HCT116 (cell line): ENCODE measurements at regions not wholly inside any gene's neighbourhood (a gene's known extent, or its start where the extent isn't known, plus 50 kb on each side); places are given as distances from the start of the nearest gene placed in this dataset.

Experiments
- ATAC-seq: fragments of 200-7000 bp; cut with Tn5 transposase; 2 replicates; pipeline ENCODE4 v1.9.1; 2020; ENCODE audit warnings: mild to moderate bottlenecking, moderate library complexity
- BruUV-seq: library from RNA; stranded (reverse); fragments of 400-500 nt; replicated peaks from 2 replicates; lab custom pipeline; 2021; lab: Mats Ljungman, UMichigan
- CTCF ChIA-PET: fragments of 300-600 bp; sonication (Branson Sonifier 250); formaldehyde crosslinking; loops from one replicate; lab custom pipeline; 2021; ENCODE audit warnings: antibody characterized with exemption; lab: Charles Lee
- POLR2A ChIA-PET: fragments of 300-600, 350-600 bp; sonication (Branson Sonifier 250); formaldehyde crosslinking; loops from one replicate; lab custom pipeline; 2021; ENCODE audit warnings: antibody characterized with exemption; lab: Charles Lee
- RAD21 ChIA-PET, 2 experiments: fragments of 300-600 bp; sonication (Branson Sonifier 250); formaldehyde crosslinking; loops; one replicate each; lab custom pipeline; 2023; ENCODE audit warnings: low total read pairs in 2 of 2; ENCODE audit not compliant: uncharacterized antibody in 2 of 2, unreplicated experiment in 2 of 2, low non-redundant PET in 1 of 2; lab: Charles Lee
- DNase-seq: peaks from one replicate; pipeline ENCODE4 v3.0.0-alpha.2; 2010; ENCODE audit warnings: low read depth, low spot score
- H2AFZ ChIP-seq: fragments of 200-600 bp; shearing (Covaris generic), sonication (generic); 2 replicates; pipeline ENCODE4 v1.6.1; 2017; ENCODE audit warnings: low read depth, mixed run types, mixed read lengths, antibody characterized with exemption, low read length; ENCODE audit not compliant: poor library complexity, severe bottlenecking
- H3K27ac ChIP-seq: 2 replicates; pipeline ENCODE4 v1.5.1; 2012; ENCODE audit warnings: low read depth, low read length
- H3K27me3 ChIP-seq: fragments of 200-600 bp; sonication (generic); 2 replicates; pipeline ENCODE4 v1.6.1; 2016; ENCODE audit warnings: mixed run types, low read length, mixed read lengths; ENCODE audit not compliant: insufficient read depth
- H3K36me3 ChIP-seq, 2 experiments: fragments of 200-500 bp in 1 of 2; fragments of 200-600 bp in 1 of 2; sonication (Bioruptor generic) in 1 of 2; sonication (generic) in 1 of 2; 2 replicates each; pipeline versions ENCODE4 v1.5.1 to v1.6.1; 2014 to 2016; ENCODE audit warnings: low read length in 2 of 2, inconsistent platforms in 1 of 2, mixed read lengths in 1 of 2, mixed run types in 1 of 2; ENCODE audit not compliant: insufficient read depth in 2 of 2, control insufficient read depth in 1 of 2
- H3K4me1 ChIP-seq, 2 experiments: fragments of 200-600 bp in 1 of 2; sonication (generic) in 1 of 2; 2 replicates each; pipeline versions ENCODE4 v1.5.1 to v1.6.1; 2012 to 2017; ENCODE audit warnings: low read length in 2 of 2, inconsistent platforms in 1 of 2, mild to moderate bottlenecking in 1 of 2, mixed read lengths in 1 of 2, mixed run types in 1 of 2, moderate library complexity in 1 of 2; ENCODE audit not compliant: insufficient read depth in 2 of 2, control insufficient read depth in 1 of 2
- H3K4me2 ChIP-seq: fragments of 200-600 bp; sonication (generic); 2 replicates; pipeline ENCODE4 v1.6.1; 2017; ENCODE audit warnings: mixed run types, low read length, mixed read lengths
- H3K4me3 ChIP-seq, 2 experiments: fragments of 200-600 bp in 1 of 2; sonication (generic) in 1 of 2; replicated peaks in 1 of 2; 2 replicates each; pipeline ENCODE4 v1.5.1; 2011 to 2016; ENCODE audit warnings: low read length in 2 of 2, control low read depth in 1 of 2, low read depth in 1 of 2, mild to moderate bottlenecking in 1 of 2, mixed read lengths in 1 of 2, mixed run types in 1 of 2
- H3K79me2 ChIP-seq: fragments of 200-600 bp; sonication (generic); 2 replicates; pipeline ENCODE4 v1.6.1; 2017; ENCODE audit warnings: mild to moderate bottlenecking, mixed run types, low read length, moderate library complexity, mixed read lengths; ENCODE audit not compliant: insufficient read depth
- H3K9ac ChIP-seq: fragments of 200-600 bp; sonication (generic); 2 replicates; pipeline ENCODE4 v1.6.1; 2016; ENCODE audit warnings: low read length, mixed read lengths
- H3K9me2 ChIP-seq: fragments of 200-600 bp; sonication (generic), shearing (Covaris generic); 2 replicates; pipeline ENCODE4 v1.6.1; 2017; ENCODE audit warnings: mixed run types, mild to moderate bottlenecking, moderate library complexity; ENCODE audit not compliant: insufficient read depth
- H3K9me3 ChIP-seq, 2 experiments: fragments of 200-500 bp in 1 of 2; fragments of 200-600 bp in 1 of 2; sonication (Bioruptor generic) in 1 of 2; sonication (generic) in 1 of 2; 2 replicates each; pipeline ENCODE4 v1.6.1; 2014 to 2017; ENCODE audit warnings: low read length in 2 of 2, mixed read lengths in 2 of 2, inconsistent platforms in 1 of 2, low read depth in 1 of 2, mild to moderate bottlenecking in 1 of 2, mixed run types in 1 of 2, moderate library complexity in 1 of 2; ENCODE audit not compliant: control insufficient read depth in 1 of 2, insufficient read depth in 1 of 2
- H4K20me1 ChIP-seq: fragments of 200-600 bp; sonication (generic), shearing (Covaris generic); 2 replicates; pipeline ENCODE4 v1.6.1; 2017; ENCODE audit warnings: mixed run types, mild to moderate bottlenecking, moderate library complexity; ENCODE audit not compliant: insufficient read depth
- CBX3 ChIP-seq: IDR thresholded peaks from 2 replicates; pipeline ENCODE4 v1.6.1; 2012; ENCODE audit warnings: low read depth
- EGR1 ChIP-seq: IDR thresholded peaks from 2 replicates; pipeline ENCODE4 v1.6.1; 2012; ENCODE audit warnings: low read depth
- FOSL1 ChIP-seq: IDR thresholded peaks from 2 replicates; pipeline ENCODE4 v1.6.1; 2012; ENCODE audit warnings: low read depth
- JUND ChIP-seq: IDR thresholded peaks from 2 replicates; pipeline ENCODE4 v1.6.1; 2012
- MAX ChIP-seq: IDR thresholded peaks from 2 replicates; pipeline ENCODE4 v1.6.1; 2012
- POLR2AphosphoS5 ChIP-seq: IDR thresholded peaks from 2 replicates; pipeline ENCODE4 v1.6.1; 2011; ENCODE audit warnings: mild to moderate bottlenecking, low read depth, low read length, moderate library complexity
- RAD21 ChIP-seq: IDR thresholded peaks from 2 replicates; pipeline ENCODE4 v1.6.1; 2012; ENCODE audit warnings: low read depth, mild to moderate bottlenecking
- REST ChIP-seq: IDR thresholded peaks from 2 replicates; pipeline ENCODE4 v1.6.1; 2012; ENCODE audit warnings: low read depth
- SIN3A ChIP-seq: IDR thresholded peaks from 2 replicates; pipeline ENCODE4 v1.6.1; 2012; ENCODE audit warnings: low read depth
- YY1 ChIP-seq: IDR thresholded peaks from 2 replicates; pipeline ENCODE4 v1.6.1; 2011; ENCODE audit warnings: low read length, low read depth, moderate library complexity, mild to moderate bottlenecking; ENCODE audit not compliant: insufficient replicate concordance; ENCODE audit errors: extremely low read depth
- ZBTB33 ChIP-seq: IDR thresholded peaks from 2 replicates; pipeline ENCODE4 v1.6.1; 2011; ENCODE audit warnings: mild to moderate bottlenecking, low read length, moderate library complexity; ENCODE audit not compliant: insufficient replicate concordance; ENCODE audit errors: extremely low read depth
- ZFX ChIP-seq: fragments of 450-650 bp; IDR thresholded peaks from 2 replicates; pipeline ENCODE4 v1.6.1; 2017
- ZNF274 ChIP-seq: fragments of 200-500 bp; sonication (Bioruptor generic); IDR thresholded peaks from 2 replicates; pipeline ENCODE4 v1.6.1; 2014; ENCODE audit warnings: mild to moderate bottlenecking, low read depth, low read length, inconsistent platforms
- intact Hi-C: fragments of 100-400 bp; cut with micrococcal nuclease; formaldehyde crosslinking; loops from 2 replicates; pipeline ENCODE4 v1.10.0; 2022

- TF ChIP-seq ZBTB33 (no peak), JUND (no peak), EGR1 (no peak), YY1 (no peak)
Measured at GRCh38 chr9:99431103-99431502, 209.0 kb downstream of the SEC61B start (continued).

- no peaks in the 10 kb centered on the region for H3K9me3 ChIP-seq
- intact Hi-C loops, result loop anchor here (10.0 kb wide), 1 partner anchor 353 kb away; no protein-coding TSS in a partner anchor
- ATAC-seq (no peak), DNase-seq (no peak)
- no peaks in the 10 kb centered on the region for H3K79me2 ChIP-seq
- H3K27ac ChIP-seq, result no peak overlapping the region
- no peaks in the 10 kb centered on the region for H3K36me3 ChIP-seq
- TF ChIP-seq FOSL1 (no peak), POLR2AphosphoS5 (no peak), JUND (no peak), ZNF274 (no peak), ZBTB33 (no peak), CBX3 (no peak), RAD21 (no peak), REST (no peak), MAX (no peak), ZFX (no peak), SIN3A (no peak)
- no peak overlapping the region for H3K4me3 ChIP-seq
- H3K27me3 ChIP-seq, result no peaks in the 10 kb centered on the region
- CTCF ChIA-PET, result no interaction called here
- no peaks in the 10 kb centered on the region for H3K9me2 ChIP-seq
- H2AFZ ChIP-seq, result no peak overlapping the region
- no TSS peak for BruUV-seq
- H3K4me2 ChIP-seq, result no peak overlapping the region
- RAD21 ChIA-PET, result no interaction called here
- no peaks in the 10 kb centered on the region for H4K20me1 ChIP-seq
- POLR2A ChIA-PET, result no interaction called here
- peaks cover 19 to 24% of the 10 kb centered on the region in 2 experiments for H3K4me1 ChIP-seq
- no peak overlapping the region for H3K9ac ChIP-seq
Measured at GRCh38 chr9:99432075-99432474, 210.0 kb downstream of the SEC61B start.
